ENCODE measurements at regions not wholly inside any gene's neighbourhood (a gene's known extent, or its start where the extent isn't known, plus 50 kb on each side); places are given as distances from the start of the nearest gene placed in this dataset.

DNA sequence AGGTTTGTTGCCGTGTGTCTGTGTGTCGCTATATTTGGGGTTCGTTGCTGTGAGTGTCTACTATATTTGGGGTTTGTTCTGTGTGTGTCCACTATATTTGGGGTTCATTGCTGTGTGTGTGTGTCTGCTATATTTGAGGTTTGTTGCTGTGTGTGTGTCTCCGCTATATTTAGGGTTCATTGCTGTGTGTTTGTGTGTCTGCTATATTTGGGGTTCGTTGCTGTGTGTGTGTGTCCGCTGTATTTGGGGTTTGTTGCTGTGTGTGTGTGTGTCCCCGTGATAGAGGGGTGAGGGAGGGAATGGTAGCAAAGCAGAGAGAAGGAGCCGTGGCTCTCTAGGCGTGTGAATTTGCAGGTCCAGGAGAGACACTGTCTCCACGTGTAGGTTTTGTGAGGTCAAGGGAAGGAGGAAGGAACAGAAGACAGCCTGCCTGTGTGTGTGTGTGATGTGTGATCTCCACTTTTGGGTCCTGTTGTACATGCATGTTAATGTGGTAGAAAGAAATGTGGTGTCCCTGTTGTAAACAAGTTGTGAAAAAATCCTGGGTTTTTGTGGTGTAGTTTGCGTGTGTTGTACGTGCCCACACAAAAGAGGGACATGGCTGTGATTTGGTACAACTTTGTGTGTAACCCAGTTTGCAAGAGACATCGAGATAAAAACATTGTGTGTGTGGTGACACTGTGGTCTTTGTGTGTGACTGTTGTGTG lies 56.3 kb upstream of the ECE1 start:
- no peak for DNase-seq (ENCODE audit: low spot score)

DNA sequence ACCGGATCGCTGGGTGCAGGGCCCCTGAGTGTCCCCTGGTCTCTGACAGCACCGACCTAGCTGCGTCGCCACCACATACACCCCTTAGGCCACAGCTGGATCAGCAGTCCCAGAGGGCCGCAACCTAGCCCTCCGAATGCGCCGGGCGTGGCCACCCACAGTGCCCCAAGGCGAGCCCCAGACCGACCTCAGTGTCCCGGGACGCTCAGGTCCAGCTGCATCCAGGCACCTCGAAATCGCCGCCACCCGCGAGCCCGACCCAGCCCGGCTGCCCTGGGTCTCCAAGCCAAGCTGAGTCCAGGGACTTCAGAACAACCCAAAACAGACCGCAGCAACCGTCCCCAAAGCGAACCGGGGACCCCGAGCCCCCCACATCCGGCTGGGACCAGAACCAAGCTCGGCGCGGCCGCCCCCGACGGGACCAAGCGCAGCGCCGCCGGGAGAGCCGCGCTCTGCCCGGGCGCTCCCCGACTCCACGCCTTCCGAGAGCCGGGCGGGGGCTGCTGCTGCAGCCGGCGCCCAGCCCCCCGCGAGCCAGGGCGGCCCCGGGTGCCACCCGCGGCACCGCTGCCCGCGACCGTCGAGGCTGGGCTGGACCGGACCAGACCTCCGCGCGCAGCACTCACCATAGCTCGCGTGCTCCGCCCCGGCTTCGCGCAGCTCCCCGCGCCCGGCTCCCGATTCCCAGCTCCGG lies 54.6 kb upstream of the ECE1 start:
- DNase-seq (ENCODE audit: low spot score), result peak; percentile 26

DNA sequence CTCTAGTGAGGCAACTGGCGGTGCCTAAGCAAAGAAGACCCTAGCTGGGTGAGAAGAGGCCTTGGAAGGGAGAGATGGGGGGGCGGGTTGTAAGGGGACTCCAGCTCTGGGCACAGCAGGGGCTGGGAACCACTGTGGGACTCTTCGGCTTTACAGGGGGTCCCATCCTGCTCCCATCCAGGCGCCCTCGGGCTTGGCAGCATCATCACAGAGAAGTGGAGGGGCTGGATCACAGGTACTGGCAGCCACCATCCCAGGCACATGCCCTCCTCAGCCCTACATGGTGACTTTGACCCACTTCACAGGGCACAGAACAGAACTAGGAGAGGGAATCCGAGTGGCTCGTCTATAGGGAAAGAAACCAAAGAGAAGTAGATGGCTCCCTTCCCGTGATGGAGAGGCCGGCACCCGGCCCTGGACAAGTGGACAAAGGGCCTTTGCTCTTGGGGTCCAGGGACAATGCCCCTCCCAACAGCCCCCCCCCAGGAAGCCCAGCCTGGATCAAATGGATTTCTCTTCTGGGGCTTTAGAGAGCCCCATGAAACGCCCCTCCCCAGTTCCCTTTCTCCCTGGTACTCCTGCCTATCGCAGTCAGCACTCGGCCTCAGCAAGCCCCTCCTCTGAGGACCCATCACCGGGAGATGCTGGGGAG lies 54.0 kb upstream of the ECE1 start:
- no peak for DNase-seq (ENCODE audit: low spot score)

DNA sequence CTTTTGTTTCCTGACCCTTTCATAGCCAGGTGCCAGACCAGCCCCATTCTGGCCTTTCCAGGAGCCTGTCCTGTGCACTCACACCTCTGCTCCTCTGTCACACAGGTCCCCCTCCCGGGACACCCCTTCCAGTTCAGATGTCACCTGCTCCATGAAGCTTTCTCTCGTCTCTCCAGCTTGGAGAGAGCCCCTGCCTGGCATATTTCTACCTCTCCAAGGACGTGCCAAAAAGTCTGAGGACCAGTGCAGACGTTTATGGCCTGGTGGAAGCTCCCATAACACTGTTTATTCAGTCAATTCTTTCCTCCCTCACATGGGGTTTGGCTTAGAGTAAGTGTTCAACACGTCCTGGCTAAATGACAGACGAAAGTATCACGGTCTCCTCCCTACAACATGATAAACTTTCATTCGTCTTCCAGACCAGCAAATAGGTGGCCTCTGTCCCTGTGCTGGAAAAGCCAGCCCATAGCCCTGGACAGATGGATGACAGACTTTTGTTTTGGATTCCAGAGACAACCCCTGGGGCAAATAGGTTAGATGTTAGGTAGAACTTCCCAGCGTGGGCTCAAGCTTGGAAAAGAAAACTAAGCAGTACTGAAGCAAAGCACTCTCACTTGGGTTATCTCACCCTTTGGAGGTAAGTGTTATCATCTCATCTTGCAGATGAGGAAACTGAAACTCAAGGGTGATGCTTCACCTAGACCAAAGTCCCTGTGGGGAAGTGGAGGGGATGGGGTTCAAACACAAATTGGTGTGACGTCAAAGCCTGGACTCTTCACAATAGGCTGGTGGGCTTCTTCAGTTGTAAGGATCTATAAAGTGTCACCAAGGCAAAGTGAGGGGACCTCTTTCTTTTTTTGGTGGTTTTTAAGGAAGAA lies 52.9 kb upstream of the ECE1 start:
- no peak for DNase-seq (ENCODE audit: low spot score)

DNA sequence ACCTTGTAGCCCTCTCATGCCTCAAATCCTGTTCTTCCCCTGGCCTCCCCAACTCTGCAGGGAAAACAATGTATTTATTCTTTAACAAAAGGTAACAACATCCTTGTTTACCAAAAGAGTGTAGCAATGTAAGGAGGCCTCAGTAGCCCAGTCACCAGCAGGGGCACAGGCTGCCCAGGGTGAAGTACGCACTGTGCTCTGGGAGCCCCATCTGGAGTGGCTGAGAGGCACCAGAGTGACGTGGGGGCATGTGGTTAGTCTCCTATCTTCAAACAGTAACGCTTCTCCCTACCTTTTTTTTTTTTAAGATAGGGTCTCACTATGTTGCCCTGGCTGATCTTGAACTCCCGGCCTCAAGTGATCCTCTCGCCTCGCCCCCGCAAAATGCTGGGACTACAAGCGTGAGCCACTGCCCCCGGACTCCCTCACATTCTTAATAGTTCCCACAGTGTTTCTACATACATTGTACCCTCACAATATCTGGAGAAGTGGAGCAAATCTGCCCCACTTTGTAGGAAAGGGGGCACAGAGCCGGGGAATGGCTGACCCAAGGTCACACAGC lies 51.3 kb upstream of the ECE1 start:
- no peak for DNase-seq (ENCODE audit: low spot score)

DNA sequence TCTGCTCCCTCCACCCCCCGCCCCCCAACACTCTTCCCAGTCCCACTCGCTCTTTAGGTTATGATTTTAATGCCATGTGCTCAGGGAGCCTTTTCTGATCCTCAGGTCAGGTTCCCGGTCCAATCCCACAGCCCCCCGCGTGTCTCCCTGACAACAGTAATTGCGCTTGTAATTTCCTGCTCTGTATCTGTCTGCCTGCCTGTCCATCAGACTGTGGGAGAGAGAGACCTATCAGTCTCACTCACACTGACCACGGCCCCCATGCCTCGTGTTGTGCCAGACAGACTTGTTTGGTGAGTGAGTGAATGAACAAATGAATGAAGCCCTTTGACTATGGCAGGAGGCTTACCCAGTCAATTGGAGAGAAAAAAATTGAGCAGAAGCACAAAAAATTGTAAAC lies 50.8 kb upstream of the ECE1 start:
- no peak for DNase-seq (ENCODE audit: low spot score)

DNA sequence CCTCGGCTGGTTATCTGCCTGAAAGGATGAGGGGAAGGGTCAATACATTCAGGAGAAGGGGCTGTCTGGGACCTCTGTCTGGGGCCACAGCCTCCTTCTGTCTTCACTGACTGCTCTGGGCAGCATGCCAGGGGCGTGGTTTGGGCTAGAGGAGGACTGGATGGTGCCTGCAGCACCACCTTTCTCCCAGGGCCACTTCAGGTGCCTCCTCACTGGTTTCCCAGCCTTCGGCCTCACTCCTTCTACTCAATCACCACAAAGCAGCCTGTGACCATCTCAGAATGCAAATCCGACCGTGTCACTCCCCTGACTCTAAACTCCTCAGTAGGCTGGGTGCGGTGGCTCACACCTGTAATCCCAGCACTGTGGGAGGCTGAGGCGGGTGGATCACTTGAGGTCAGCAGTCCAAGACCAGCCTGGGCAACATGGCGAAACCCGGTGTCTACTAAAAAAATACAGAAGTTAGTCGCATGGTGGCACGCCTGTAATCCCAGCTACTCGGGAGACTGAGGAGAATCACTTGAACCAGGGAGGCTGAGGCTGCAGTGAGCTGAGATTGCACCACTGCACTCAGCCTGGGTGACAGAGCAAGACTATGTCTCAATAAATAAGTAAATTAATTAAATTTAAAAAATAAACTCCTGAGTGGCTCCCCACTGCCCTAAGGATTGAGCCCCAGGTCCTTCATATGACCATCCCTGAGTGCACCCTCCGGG lies 50.1 kb upstream of the ECE1 start:
- DNase-seq (ENCODE audit: low spot score), result no peak

All from NAMALWA (cell line).